Esophagus muscularis mucosa (tissue), 4 donors: ENCODE measurements at regions not wholly inside any gene's neighbourhood (a gene's known extent, or its start where the extent isn't known, plus 50 kb on each side); places are given as distances from the start of the nearest gene placed in this dataset.

Source experiments
- DNase-seq: peaks from one replicate; pipeline ENCODE4 v3.0.0-alpha.2; 2017; ENCODE audit errors: extremely low spot score
- H3K27ac ChIP-seq, 4 donors: fragments of 200-600 bp; sonication (generic); replicated peaks in 1 of 4; 1 replicate in 3 of 4; 2 replicates in 1 of 4; pipeline ENCODE4 v1.5.1; 2016 to 2019; ENCODE audit warnings: mild to moderate bottlenecking in 1 of 4
- H3K27me3 ChIP-seq, 4 donors: fragments of 200-600 bp; sonication (generic); one replicate each; pipeline versions ENCODE4 v1.5.1 to v1.6.0; 2016 to 2019
- H3K36me3 ChIP-seq, 4 donors: fragments of 200-600 bp; sonication (generic); one replicate each; pipeline ENCODE4 v1.5.1; 2016 to 2019
- H3K4me1 ChIP-seq, 4 donors: fragments of 200-600 bp; sonication (generic); one replicate each; pipeline ENCODE4 v1.5.1; 2016 to 2019
- H3K4me3 ChIP-seq, 4 donors: fragments of 200-600 bp; sonication (generic); 1 replicate in 2 of 4; 2 replicates in 2 of 4; pipeline ENCODE4 v1.5.1; 2016 to 2019; ENCODE audit warnings: mild to moderate bottlenecking in 4 of 4, moderate library complexity in 1 of 4
- H3K9me3 ChIP-seq, 4 donors: fragments of 200-600 bp; sonication (generic); 1 replicate in 3 of 4; 2 replicates in 1 of 4; pipeline ENCODE4 v1.5.1; 2016 to 2019
- CTCF ChIP-seq, 3 experiments: fragments of 200-600 bp in 2 of 3; fragments of 450-650 bp in 1 of 3; sonication (generic) in 2 of 3; IDR thresholded peaks; one replicate each; pipeline ENCODE4 v1.5.1; 2017 to 2019; ENCODE audit warnings: antibody characterized with exemption in 3 of 3, mild to moderate bottlenecking in 2 of 3, moderate library complexity in 1 of 3
- EP300 ChIP-seq: sonication (generic); formaldehyde crosslinking; IDR thresholded peaks from one replicate; pipeline ENCODE4 v1.6.1; 2017; ENCODE audit warnings: antibody characterized with exemption
- POLR2A ChIP-seq: fragments of 450-650 bp; IDR thresholded peaks from one replicate; pipeline ENCODE4 v1.6.1; 2017; ENCODE audit warnings: antibody characterized with exemption, moderate library complexity, mild to moderate bottlenecking, low read depth
- POLR2AphosphoS5 ChIP-seq, 2 donors: sonication (generic); formaldehyde crosslinking; IDR thresholded peaks; one replicate each; pipeline ENCODE4 v1.6.1; 2017; ENCODE audit warnings: antibody characterized with exemption in 2 of 2
- WGBS: methylation state at CpG from one replicate; pipeline ENCODE4 v1.1.5; 2018; 5-methylcytosine and 5-hydroxymethylcytosine counted together
- intact Hi-C: fragments of 100-400 bp; cut with DNase I; formaldehyde crosslinking; loops from one replicate; pipeline ENCODE4 v1.15.1; 2023

- Histone ChIP-seq H3K36me3 (no peaks in the 10 kb centered on the region), H3K27ac (no peak overlapping the region), H3K4me1 (peaks cover 0 to 6% (median 0%) of the 10 kb centered on the region in 4 donors), H3K9me3 (no peaks in the 10 kb centered on the region), H3K4me3 (no peak overlapping the region), H3K27me3 (no peaks in the 10 kb centered on the region)
- no peak for TF ChIP-seq EP300
- no peak for TF ChIP-seq POLR2AphosphoS5 (IDR thresholded peaks at IDR 0.05)
- no peak for TF ChIP-seq POLR2A
- TF ChIP-seq CTCF (IDR thresholded peaks at IDR 0.05): no peak
- 85% methylated on average over 2 of the region's 2 CpGs for WGBS
- intact Hi-C loops: no loop called here
- no peak for DNase-seq
Measured at GRCh38 chr9:26159575-26160392, 481.5 kb upstream of the TUSC1 start.

GRCh38 chr9:26158631-26159150, 480.4 kb upstream of the TUSC1 start:
- Histone ChIP-seq H3K36me3 (no peaks in the 10 kb centered on the region), H3K9me3 (no peaks in the 10 kb centered on the region), H3K4me1 (peaks cover 0 to 6% (median 0%) of the 10 kb centered on the region in 4 donors), H3K27me3 (no peaks in the 10 kb centered on the region), H3K4me3 (no peak overlapping the region), H3K27ac (no peak overlapping the region)
- TF ChIP-seq POLR2A: no peak
- TF ChIP-seq EP300: no peak
- no peak for TF ChIP-seq CTCF (IDR thresholded peaks at IDR 0.05)
- no peak for TF ChIP-seq POLR2AphosphoS5 (IDR thresholded peaks at IDR 0.05)
- intact Hi-C loops: no loop called here
- no peak for DNase-seq
- WGBS: 69% methylated on average over 4 of the region's 4 CpGs

GRCh38 chr9:26157411-26157810, 479.2 kb upstream of the TUSC1 start:
- Histone ChIP-seq H3K9me3 (no peaks in the 10 kb centered on the region), H3K36me3 (no peaks in the 10 kb centered on the region), H3K4me1 (peaks cover 0 to 6% (median 0%) of the 10 kb centered on the region in 4 donors), H3K27ac (no peak overlapping the region), H3K4me3 (no peak overlapping the region), H3K27me3 (no peaks in the 10 kb centered on the region)
- DNase-seq: no peak
- WGBS: 66% methylated on average over 5 of the region's 5 CpGs
- intact Hi-C loops: no loop called here
- TF ChIP-seq POLR2A: no peak
- no peak for TF ChIP-seq POLR2AphosphoS5 (IDR thresholded peaks at IDR 0.05)
- no peak for TF ChIP-seq CTCF (IDR thresholded peaks at IDR 0.05)
- no peak for TF ChIP-seq EP300

GRCh38 chr9:26152350-26152749, 474.1 kb upstream of the TUSC1 start:
- WGBS: 97% methylated on average over 2 of the region's 2 CpGs
- no peak overlapping the region for H3K4me3 ChIP-seq
- intact Hi-C loops: no loop called here
- no peak for DNase-seq
- no peaks in the 10 kb centered on the region for H3K27me3 ChIP-seq
- H3K9me3 ChIP-seq: no peaks in the 10 kb centered on the region
- H3K36me3 ChIP-seq: no peaks in the 10 kb centered on the region
- TF ChIP-seq EP300 (no peak), POLR2AphosphoS5 (IDR thresholded peaks at IDR 0.05) (no peak), CTCF (IDR thresholded peaks at IDR 0.05) (no peak)
- no peaks in the 10 kb centered on the region for H3K4me1 ChIP-seq
- H3K27ac ChIP-seq: no peak overlapping the region
